GM12865 (cell line): ENCODE measurements at regions not wholly inside any gene's neighbourhood (a gene's known extent, or its start where the extent isn't known, plus 50 kb on each side); places are given as distances from the start of the nearest gene placed in this dataset.

Experiments used
- DNase-seq: peaks from one replicate; pipeline ENCODE4 v3.0.0; 2010; ENCODE audit warnings: low read depth
- H3K4me3 ChIP-seq: 2 replicates; pipeline ENCODE4 v1.5.1; 2011; ENCODE audit warnings: mild to moderate bottlenecking, low read depth, low read length, control low read depth
- TF ChIP-seq, protein P1 (sequence below): IDR thresholded peaks from 2 replicates; pipeline ENCODE4 v1.5.1; 2011; ENCODE audit warnings: low read length, control low read depth, low read depth, inconsistent platforms; ENCODE audit not compliant: insufficient read depth; ENCODE audit errors: missing control alignments

DNA sequence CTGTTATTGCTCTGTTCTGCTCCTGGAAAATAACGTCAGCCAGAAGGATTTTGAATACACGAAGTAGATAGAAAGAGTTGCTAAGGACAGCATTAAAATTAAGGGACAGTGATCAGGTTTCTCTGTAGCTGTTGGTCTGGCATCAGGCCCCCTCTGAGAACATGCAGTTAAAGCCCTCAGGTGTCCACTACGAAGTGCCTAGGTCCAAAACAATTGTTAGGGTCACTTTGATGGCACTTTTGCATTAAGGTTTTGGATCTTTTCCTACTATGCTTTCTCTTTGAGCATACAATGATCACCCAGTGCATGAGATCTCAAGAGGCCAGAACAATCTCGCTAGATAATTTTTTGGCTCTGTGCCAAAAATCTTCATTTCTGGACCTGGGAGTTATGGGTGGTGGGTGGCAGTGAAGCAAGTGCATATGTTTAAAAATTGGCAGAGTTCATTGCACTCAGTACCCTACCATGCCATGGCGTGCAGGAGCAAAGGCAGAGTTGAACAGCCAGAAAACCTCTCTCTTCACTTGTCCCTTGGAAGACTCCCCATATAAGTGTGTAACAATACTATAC, 797.6 kb downstream of the ROBO2 start:
- TF ChIP-seq, protein P1, sequence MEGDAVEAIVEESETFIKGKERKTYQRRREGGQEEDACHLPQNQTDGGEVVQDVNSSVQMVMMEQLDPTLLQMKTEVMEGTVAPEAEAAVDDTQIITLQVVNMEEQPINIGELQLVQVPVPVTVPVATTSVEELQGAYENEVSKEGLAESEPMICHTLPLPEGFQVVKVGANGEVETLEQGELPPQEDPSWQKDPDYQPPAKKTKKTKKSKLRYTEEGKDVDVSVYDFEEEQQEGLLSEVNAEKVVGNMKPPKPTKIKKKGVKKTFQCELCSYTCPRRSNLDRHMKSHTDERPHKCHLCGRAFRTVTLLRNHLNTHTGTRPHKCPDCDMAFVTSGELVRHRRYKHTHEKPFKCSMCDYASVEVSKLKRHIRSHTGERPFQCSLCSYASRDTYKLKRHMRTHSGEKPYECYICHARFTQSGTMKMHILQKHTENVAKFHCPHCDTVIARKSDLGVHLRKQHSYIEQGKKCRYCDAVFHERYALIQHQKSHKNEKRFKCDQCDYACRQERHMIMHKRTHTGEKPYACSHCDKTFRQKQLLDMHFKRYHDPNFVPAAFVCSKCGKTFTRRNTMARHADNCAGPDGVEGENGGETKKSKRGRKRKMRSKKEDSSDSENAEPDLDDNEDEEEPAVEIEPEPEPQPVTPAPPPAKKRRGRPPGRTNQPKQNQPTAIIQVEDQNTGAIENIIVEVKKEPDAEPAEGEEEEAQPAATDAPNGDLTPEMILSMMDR, result no peak
- DNase-seq, result no peak

GRCh38 chr3:77859156-77859555, 819.3 kb downstream of the ROBO2 start:
- DNase-seq, result no peak
- TF ChIP-seq, protein P1, result no peak

More for the DNA sequence above, 797.6 kb downstream of the ROBO2 start:
- H3K4me3 ChIP-seq, result no peak overlapping the region

GRCh38 chr3:77868725-77869124, 828.8 kb downstream of the ROBO2 start:
- TF ChIP-seq, protein P1, result no peak
- H3K4me3 ChIP-seq, result no peak overlapping the region
- no peak for DNase-seq

More at GRCh38 chr3:77859156-77859555, 819.3 kb downstream of the ROBO2 start:
- H3K4me3 ChIP-seq, result no peak overlapping the region

DNA sequence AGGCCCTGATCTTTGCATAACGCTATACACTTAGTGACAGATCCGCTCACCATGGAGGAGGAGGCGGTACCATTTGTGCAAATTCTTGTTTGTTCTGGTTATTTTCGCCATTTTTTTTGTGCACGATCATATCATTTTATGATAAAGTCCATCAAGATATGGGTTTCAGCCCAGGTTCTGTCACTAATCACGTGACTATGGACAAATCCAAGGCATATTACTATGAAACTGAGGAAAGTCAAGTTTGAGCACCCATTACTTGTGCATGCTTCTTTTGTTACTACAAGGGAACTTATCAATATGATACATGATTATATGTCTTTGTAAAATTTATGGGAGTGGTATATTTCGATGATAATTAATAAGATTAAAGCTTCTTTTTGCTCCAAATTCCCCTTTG, 829.5 kb downstream of the ROBO2 start:
- DNase-seq, result no peak
- TF ChIP-seq, protein P1, result no peak
- no peak overlapping the region for H3K4me3 ChIP-seq

GRCh38 chr3:77871436-77871835, 831.5 kb downstream of the ROBO2 start:
- TF ChIP-seq, protein P1, result no peak
- no peak for DNase-seq

GRCh38 chr3:77873598-77873997, 833.7 kb downstream of the ROBO2 start:
- TF ChIP-seq, protein P1, result no peak
- no peak for DNase-seq
- no peak overlapping the region for H3K4me3 ChIP-seq

More at GRCh38 chr3:77871436-77871835, 831.5 kb downstream of the ROBO2 start:
- H3K4me3 ChIP-seq, result no peak overlapping the region

GRCh38 chr3:77885381-77885780, 845.5 kb downstream of the ROBO2 start:
- TF ChIP-seq, protein P1, result no peak
- DNase-seq, result no peak
- no peak overlapping the region for H3K4me3 ChIP-seq
